T-cell (primary cell): ENCODE measurements at regions not wholly inside any gene's neighbourhood (a gene's known extent, or its start where the extent isn't known, plus 50 kb on each side); places are given as distances from the start of the nearest gene placed in this dataset.

ENCODE experiments used
- ATAC-seq, 4 experiments: fragments of 200-7000 bp in 3 of 4; fragments of 150-1000 bp in 1 of 4; cut with Tn5 transposase; replicated peaks in 1 of 4; 1 replicate in 3 of 4; 2 replicates in 1 of 4; pipeline ENCODE4 v1.10.0; 2021; ENCODE audit warnings: moderate library complexity in 3 of 4, mild to moderate bottlenecking in 2 of 4, moderate number of reproducible peaks in 1 of 4
- CTCF ChIA-PET, 2 donors: fragments of 300-600 bp; sonication (Branson Sonifier 250); formaldehyde crosslinking; loops; one replicate each; lab custom pipeline; 2022; ENCODE audit warnings: antibody characterized with exemption in 2 of 2; lab: Charles Lee
- POLR2A ChIA-PET, 2 donors: fragments of 300-600 bp; sonication (Branson Sonifier 250); formaldehyde crosslinking; loops; one replicate each; lab custom pipeline; 2022; ENCODE audit warnings: antibody characterized with exemption in 2 of 2; lab: Charles Lee
- DNase-seq, 35 experiments: peaks; one replicate each; pipeline versions ENCODE4 v3.0.0 to v3.0.0-alpha.2; 2013 to 2023
- H3K27ac ChIP-seq: one replicate; pipeline ENCODE4 v1.5.1; 2013; ENCODE audit warnings: low read length
- H3K27me3 ChIP-seq, 2 experiments: replicated peaks in 1 of 2; 1 replicate in 1 of 2; 2 replicates in 1 of 2; pipeline versions ENCODE4 v1.6.1 to v1.7.0; 2013; ENCODE audit warnings: low read length in 1 of 2, mixed read lengths in 1 of 2; ENCODE audit not compliant: control insufficient read depth in 2 of 2, insufficient read depth in 2 of 2; ENCODE audit errors: extremely low read depth in 1 of 2
- H3K36me3 ChIP-seq, 2 donors: 1 replicate in 1 of 2; 2 replicates in 1 of 2; pipeline versions ENCODE4 v1.6.1 to v1.7.0; 2013; ENCODE audit warnings: low read length in 1 of 2; ENCODE audit not compliant: control insufficient read depth in 2 of 2, insufficient read depth in 1 of 2; ENCODE audit errors: extremely low read depth in 1 of 2
- H3K4me1 ChIP-seq, 2 experiments: 1 replicate in 1 of 2; 2 replicates in 1 of 2; pipeline versions ENCODE4 v1.6.1 to v1.7.0; 2013; ENCODE audit warnings: low read length in 2 of 2, mixed read lengths in 1 of 2; ENCODE audit not compliant: insufficient read depth in 2 of 2, control insufficient read depth in 1 of 2; ENCODE audit errors: extremely low read depth in 1 of 2
- H3K4me3 ChIP-seq, 2 donors: 1 replicate in 1 of 2; 2 replicates in 1 of 2; pipeline versions ENCODE4 v1.5.1 to v1.7.0; 2013; ENCODE audit warnings: mild to moderate bottlenecking in 2 of 2, low read length in 1 of 2, moderate library complexity in 1 of 2; ENCODE audit not compliant: control insufficient read depth in 1 of 2; ENCODE audit errors: extremely low read depth in 1 of 2
- H3K9me3 ChIP-seq: 2 replicates; pipeline ENCODE4 v1.7.0; 2013
- H3K27ac Mint-ChIP-seq, 2 donors: one replicate each; pipeline ENCODE4 v1.8.0; 2020 to 2021; ENCODE audit warnings: mild to moderate bottlenecking in 2 of 2, mixed read lengths in 2 of 2
- H3K27me3 Mint-ChIP-seq, 2 donors: one replicate each; pipeline ENCODE4 v1.8.0; 2021 to 2022; ENCODE audit warnings: mixed read lengths in 2 of 2
- H3K36me3 Mint-ChIP-seq: one replicate; pipeline ENCODE4 v1.8.0; 2021; ENCODE audit warnings: mixed read lengths
- H3K4me1 Mint-ChIP-seq, 3 donors: one replicate each; pipeline ENCODE4 v1.8.0; 2020 to 2022; ENCODE audit warnings: mixed read lengths in 3 of 3, mild to moderate bottlenecking in 1 of 3
- H3K4me3 Mint-ChIP-seq, 3 donors: one replicate each; pipeline ENCODE4 v1.8.0; 2020 to 2022; ENCODE audit warnings: mild to moderate bottlenecking in 3 of 3, mixed read lengths in 3 of 3, moderate library complexity in 3 of 3
- H3K9me3 Mint-ChIP-seq, 3 donors: one replicate each; pipeline ENCODE4 v1.8.0; 2020 to 2022; ENCODE audit warnings: mixed read lengths in 3 of 3
- WGBS: methylation state at CpG from one replicate; pipeline ENCODE4 v1.1.5; 2013; ENCODE audit warnings: missing lambda C conversion rate; ENCODE audit not compliant: insufficient coverage; 5-methylcytosine and 5-hydroxymethylcytosine counted together

GRCh38 chr4:36891971-36892370 is 352.6 kb upstream of the NWD2 start:
- WGBS = 56% methylated on average over 1 of the region's 2 CpGs
- ChIA-PET POLR2A (no interaction called here), CTCF (no interaction called here)
- Histone ChIP-seq H3K36me3 (no peaks in the 10 kb centered on the region), H3K4me1 (no peaks in the 10 kb centered on the region), H3K9me3 (no peaks in the 10 kb centered on the region), H3K4me3 (no peak overlapping the region), H3K27me3 (no peaks in the 10 kb centered on the region), H3K27ac (no peak overlapping the region)
- Mint-ChIP-seq H3K9me3 (peaks cover 0 to 9% (median 5%) of the 10 kb centered on the region in 3 donors), H3K4me3 (no peak overlapping the region), H3K27me3 (no peaks in the 10 kb centered on the region), H3K36me3 (no peaks in the 10 kb centered on the region), H3K27ac (no peak overlapping the region), H3K4me1 (no peaks in the 10 kb centered on the region)
- no peak for DNase-seq
- no peak for ATAC-seq

- H3K4me3 ChIP-seq = no peak overlapping the region
- Mint-ChIP-seq H3K4me3 (no peak overlapping the region), H3K27ac (no peak overlapping the region), H3K9me3 (no peaks in the 10 kb centered on the region), H3K4me1 (no peaks in the 10 kb centered on the region), H3K27me3 (no peaks in the 10 kb centered on the region), H3K36me3 (no peaks in the 10 kb centered on the region)
- no peaks in the 10 kb centered on the region for H3K36me3 ChIP-seq
- ChIA-PET POLR2A (interaction anchor here in 1 of 2 donors (0.6 kb wide), 1 partner anchor 31 kb away, joined by 3 read pairs; no protein-coding TSS in a partner anchor), CTCF (no interaction called here)
- ATAC-seq (no peak), DNase-seq (no peak)
- no peaks in the 10 kb centered on the region for H3K4me1 ChIP-seq
- no peak overlapping the region for H3K27ac ChIP-seq
- H3K27me3 ChIP-seq = no peaks in the 10 kb centered on the region
- 100% methylated on average over 1 of the region's 4 CpGs for WGBS
- no peaks in the 10 kb centered on the region for H3K9me3 ChIP-seq
Measured at GRCh38 chr4:36900446-36900987, 344.0 kb upstream of the NWD2 start.

- Mint-ChIP-seq H3K27ac (no peak overlapping the region), H3K4me1 (no peaks in the 10 kb centered on the region), H3K9me3 (no peaks in the 10 kb centered on the region), H3K36me3 (no peaks in the 10 kb centered on the region), H3K4me3 (no peak overlapping the region), H3K27me3 (no peaks in the 10 kb centered on the region)
- no CpG with 5 or more reads among the region's 3 CpGs for WGBS
- ChIA-PET POLR2A (interaction anchor here in 1 of 2 donors (0.7 kb wide), 1 partner anchor 169 kb away, joined by 4 read pairs; no protein-coding TSS in a partner anchor), CTCF (interaction anchor here in 1 of 2 donors (0.6 kb wide), 1 partner anchor 369 kb away, joined by 3 read pairs; no protein-coding TSS in a partner anchor)
- Histone ChIP-seq H3K27ac (no peak overlapping the region), H3K27me3 (peaks cover 0 to 2% of the 10 kb centered on the region in 2 experiments), H3K4me3 (no peak overlapping the region), H3K9me3 (no peaks in the 10 kb centered on the region), H3K4me1 (no peaks in the 10 kb centered on the region), H3K36me3 (no peaks in the 10 kb centered on the region)
- ATAC-seq (no peak), DNase-seq (no peak)
Measured at GRCh38 chr4:36904823-36905222, 339.7 kb upstream of the NWD2 start.

GRCh38 chr4:36914106-36914505 is 330.4 kb upstream of the NWD2 start:
- POLR2A ChIA-PET = no interaction called here

GRCh38 chr4:36915717-36916116 is 328.8 kb upstream of the NWD2 start:
- Histone ChIP-seq H3K4me1 (no peaks in the 10 kb centered on the region), H3K36me3 (no peaks in the 10 kb centered on the region), H3K27me3 (no peaks in the 10 kb centered on the region), H3K9me3 (no peaks in the 10 kb centered on the region), H3K27ac (no peak overlapping the region), H3K4me3 (no peak overlapping the region)
- Mint-ChIP-seq H3K27ac (no peak overlapping the region), H3K9me3 (peaks cover 0 to 3% (median 0%) of the 10 kb centered on the region in 3 donors), H3K27me3 (peaks cover 0 to 5% of the 10 kb centered on the region in 2 donors), H3K36me3 (no peaks in the 10 kb centered on the region), H3K4me3 (no peak overlapping the region), H3K4me1 (no peaks in the 10 kb centered on the region)
- CTCF ChIA-PET = no interaction called here
- no peak for ATAC-seq
- POLR2A ChIA-PET = no interaction called here
- no peak for DNase-seq
- WGBS = no CpG with 5 or more reads among the region's 2 CpGs

More at GRCh38 chr4:36914106-36914505, 330.4 kb upstream of the NWD2 start:
- WGBS = no CpG with 5 or more reads among the region's 5 CpGs
- Mint-ChIP-seq H3K27ac (no peak overlapping the region), H3K9me3 (peaks cover 0 to 3% (median 0%) of the 10 kb centered on the region in 3 donors), H3K4me3 (no peak overlapping the region), H3K36me3 (no peaks in the 10 kb centered on the region), H3K4me1 (no peaks in the 10 kb centered on the region), H3K27me3 (peaks cover 0 to 5% of the 10 kb centered on the region in 2 donors)
- no peaks in the 10 kb centered on the region for H3K36me3 ChIP-seq
- no peak overlapping the region for H3K4me3 ChIP-seq
- ATAC-seq (no peak), DNase-seq (no peak)
- H3K27me3 ChIP-seq = no peaks in the 10 kb centered on the region
- no peaks in the 10 kb centered on the region for H3K9me3 ChIP-seq
- H3K4me1 ChIP-seq = no peaks in the 10 kb centered on the region
- no peak overlapping the region for H3K27ac ChIP-seq
- CTCF ChIA-PET = no interaction called here

- DNase-seq = no peak
- Histone ChIP-seq H3K9me3 (no peaks in the 10 kb centered on the region), H3K4me1 (no peaks in the 10 kb centered on the region), H3K27me3 (no peaks in the 10 kb centered on the region), H3K36me3 (no peaks in the 10 kb centered on the region), H3K27ac (no peak overlapping the region), H3K4me3 (no peak overlapping the region)
- Mint-ChIP-seq H3K4me3 (no peak overlapping the region), H3K9me3 (peaks cover 0 to 3% (median 0%) of the 10 kb centered on the region in 3 donors), H3K27ac (no peak overlapping the region), H3K4me1 (no peaks in the 10 kb centered on the region), H3K27me3 (peaks cover 0 to 5% of the 10 kb centered on the region in 2 donors), H3K36me3 (no peaks in the 10 kb centered on the region)
- 80% methylated on average over 1 of the region's 6 CpGs for WGBS
- POLR2A ChIA-PET = no interaction called here
- CTCF ChIA-PET = no interaction called here
- ATAC-seq = no peak
Measured at GRCh38 chr4:36917413-36917812, 327.1 kb upstream of the NWD2 start.
